ENCODE measurements at regions not wholly inside any gene's neighbourhood (a gene's known extent, or its start where the extent isn't known, plus 50 kb on each side); places are given as distances from the start of the nearest gene placed in this dataset.
"Not testable (repeated sequence)": the region's sequence is repeated elsewhere in the genome, so short reads cannot be mapped to it uniquely, and the experiment has no call there.

GRCh38 chrX:73940893-73941470 is 88.5 kb upstream of the XIST start:
- DNase-seq = no peak

DNA sequence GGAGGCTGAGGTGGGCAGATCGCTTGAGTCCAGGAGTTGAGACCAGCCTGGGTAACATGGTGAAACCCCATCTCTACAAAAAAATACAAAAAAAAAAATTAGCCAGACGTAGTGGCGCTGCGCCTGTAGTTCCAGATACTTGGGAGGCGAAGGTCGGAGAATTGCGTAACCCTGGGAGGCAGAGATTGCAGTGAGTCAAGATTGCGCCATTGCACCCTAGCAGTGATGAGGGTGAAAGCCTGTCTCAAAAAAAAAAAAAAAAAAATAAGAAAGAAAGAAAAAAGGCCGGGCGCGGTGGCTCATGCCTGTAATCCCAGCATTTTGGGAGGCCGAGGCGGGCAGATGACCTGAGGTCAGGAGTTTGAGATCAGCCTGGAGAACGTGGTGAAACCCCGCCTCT is 85.3 kb upstream of the XIST start:
- not testable (repeated sequence) for DNase-seq

GRCh38 chrX:73932522-73932921 is 80.0 kb upstream of the XIST start:
- DNase-seq = no peak

DNA sequence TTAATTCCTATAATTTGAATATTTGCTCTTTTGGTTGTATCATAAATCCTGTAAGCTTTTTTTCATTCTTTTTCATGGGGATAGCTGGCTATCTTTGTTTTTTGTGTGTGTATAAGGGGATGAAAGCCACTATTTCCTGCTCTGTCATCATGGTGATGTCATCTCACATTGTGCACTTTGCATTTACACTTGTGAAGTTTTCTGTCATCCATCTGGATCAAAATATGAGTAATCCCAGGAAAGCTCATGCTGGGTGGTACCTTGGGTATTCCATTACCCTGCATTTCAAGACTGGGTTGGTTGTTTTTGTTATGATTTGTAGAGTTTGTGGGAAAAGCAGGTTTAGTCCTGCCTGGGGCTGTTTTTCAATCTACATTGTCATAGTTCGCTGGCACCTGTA is 77.8 kb upstream of the XIST start:
- no peak for DNase-seq

DNA sequence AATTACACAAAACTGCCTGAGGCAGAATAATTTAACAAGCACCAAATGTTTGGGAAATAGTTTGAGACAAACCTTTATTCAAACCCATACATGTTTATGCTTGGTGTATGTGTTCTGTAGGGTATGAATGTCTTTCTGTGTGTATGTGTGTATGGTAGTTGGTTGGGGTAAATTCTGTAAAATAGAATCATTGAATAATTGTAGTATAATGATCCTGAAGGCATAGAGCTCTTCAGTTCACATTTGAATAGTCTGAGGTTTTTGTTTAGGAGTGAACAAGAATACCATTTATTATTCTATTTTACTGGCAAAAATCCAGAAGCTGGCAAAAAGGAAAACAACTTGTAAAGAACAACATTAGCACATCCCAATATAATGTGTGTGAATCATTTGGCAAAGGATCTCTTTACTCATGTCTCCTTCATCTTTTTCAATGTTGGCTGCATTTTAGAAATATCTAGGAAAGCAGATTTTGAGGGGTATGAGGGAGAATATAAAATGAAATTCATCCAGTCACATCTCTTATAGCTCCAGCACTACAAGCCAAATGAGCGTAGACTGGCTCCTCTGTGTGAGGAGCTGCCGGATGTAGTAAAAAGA is 70.4 kb upstream of the XIST start:
- no peak for DNase-seq

GRCh38 chrX:73916931-73917667 is 64.6 kb upstream of the XIST start:
- no peak for DNase-seq

DNA sequence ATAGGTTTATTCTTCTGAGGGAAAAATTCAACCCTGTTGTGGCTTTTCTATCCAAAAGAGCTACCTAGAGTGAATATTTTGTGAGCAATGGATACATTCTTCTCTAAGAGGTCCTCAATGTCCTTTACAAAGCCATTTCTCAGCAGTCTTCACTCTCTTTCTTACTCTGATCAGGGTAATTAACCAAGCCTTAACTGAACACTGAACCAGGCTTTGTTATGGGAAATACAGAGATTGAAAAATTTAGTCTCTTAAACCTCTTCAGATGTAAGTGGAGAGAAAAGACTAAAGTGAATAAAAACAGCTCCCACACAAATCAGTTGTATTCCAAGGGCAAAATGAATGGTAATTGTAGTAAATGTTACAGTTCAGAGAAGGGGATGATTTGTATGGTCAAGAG is 64.0 kb upstream of the XIST start:
- DNase-seq = no peak

DNA sequence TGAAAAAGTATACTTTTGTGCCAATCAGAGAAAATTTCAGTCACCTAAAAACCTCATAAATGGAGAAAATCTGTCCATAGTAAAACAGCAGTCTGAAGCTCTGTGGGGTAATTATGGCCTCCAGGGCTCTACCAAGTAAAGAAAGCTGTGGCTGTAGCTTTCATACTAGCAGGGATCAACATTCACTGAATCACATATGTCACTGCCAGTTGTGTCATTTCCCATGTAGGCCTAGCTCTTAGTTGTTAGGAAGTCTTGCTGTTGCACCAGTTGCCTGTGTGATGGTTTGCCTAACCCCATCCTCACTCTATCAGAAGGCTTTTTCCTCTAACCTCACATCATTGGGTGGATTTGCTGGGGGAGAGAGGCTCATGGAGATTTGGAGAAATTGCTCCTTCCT is 62.3 kb upstream of the XIST start:
- not testable (repeated sequence) for DNase-seq

DNA sequence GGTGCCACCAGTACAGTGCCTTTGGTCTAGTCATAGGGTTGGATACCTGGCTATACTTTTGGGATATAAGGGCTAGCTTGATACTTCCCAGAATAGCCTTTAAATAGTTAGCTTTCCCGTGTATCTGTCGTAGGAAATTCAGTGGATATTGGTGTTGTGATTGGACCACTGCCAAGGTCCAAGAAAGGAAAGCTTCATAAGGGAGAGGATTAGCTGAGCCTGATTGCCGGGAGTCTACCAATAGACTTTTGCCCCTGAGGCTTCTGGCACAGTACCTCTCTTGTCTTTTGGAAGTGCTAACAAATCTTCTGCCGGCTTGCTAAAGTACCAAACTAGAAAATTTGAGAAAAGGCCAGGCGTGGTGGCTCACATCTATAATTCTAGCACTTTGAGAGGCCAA is 61.1 kb upstream of the XIST start:
- no peak for DNase-seq

- not testable (repeated sequence) for DNase-seq
Observed at GRCh38 chrX:73911946-73912345, 59.4 kb upstream of the XIST start.

DNA sequence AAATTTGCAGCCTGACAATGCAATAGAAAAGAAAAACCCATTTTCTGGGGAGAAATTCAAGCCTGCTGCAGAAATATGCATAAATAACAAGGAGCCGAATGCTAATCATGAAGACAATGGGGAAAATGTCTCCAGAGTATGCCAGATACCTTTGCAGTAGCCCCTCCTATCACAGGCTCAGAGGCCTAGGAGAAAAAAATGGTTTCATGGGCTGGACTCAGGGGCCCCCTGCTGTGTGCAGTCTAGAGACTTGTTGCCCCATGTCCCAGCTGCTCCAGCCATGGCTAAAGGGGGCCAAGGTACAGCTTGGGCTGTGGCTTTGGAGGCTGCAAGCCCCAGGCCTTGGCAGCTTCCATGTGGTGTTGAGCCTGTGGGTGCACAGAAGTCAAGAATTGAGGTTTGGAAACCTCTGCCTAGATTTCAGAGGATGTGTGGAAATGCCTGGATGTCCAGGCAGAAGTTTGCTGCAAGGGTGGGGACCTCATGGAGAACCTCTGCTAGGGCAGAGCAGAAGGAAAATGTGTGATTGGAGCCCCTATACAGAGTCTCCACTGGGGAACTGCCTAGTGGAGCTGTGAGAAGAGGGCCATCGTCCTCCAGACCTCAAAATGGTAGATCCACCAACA is 53.3 kb upstream of the XIST start:
- DNase-seq = not testable (repeated sequence)

DNA sequence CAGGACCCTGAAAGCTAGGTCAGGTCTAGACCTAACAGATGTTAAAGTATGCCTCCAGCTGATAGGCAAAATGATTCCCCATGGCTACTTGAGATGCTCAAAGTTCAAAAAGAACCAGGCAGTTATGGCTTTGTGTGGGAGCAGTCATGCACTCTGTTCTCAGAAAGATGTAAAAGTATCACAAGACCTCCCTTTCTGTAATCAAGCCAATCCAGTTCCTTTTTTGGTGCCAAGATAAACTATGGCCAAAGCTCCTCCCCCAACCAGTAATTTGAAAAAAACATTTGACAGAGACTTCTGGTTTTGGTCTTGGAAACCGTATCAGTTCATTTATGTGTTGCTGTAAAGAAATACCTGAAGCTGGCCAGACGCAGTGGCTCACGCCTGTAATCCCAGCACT is 51.4 kb upstream of the XIST start:
- DNase-seq = no peak
